ENCODE measurements at regions not wholly inside any gene's neighbourhood (a gene's known extent, or its start where the extent isn't known, plus 50 kb on each side); places are given as distances from the start of the nearest gene placed in this dataset.

DNA sequence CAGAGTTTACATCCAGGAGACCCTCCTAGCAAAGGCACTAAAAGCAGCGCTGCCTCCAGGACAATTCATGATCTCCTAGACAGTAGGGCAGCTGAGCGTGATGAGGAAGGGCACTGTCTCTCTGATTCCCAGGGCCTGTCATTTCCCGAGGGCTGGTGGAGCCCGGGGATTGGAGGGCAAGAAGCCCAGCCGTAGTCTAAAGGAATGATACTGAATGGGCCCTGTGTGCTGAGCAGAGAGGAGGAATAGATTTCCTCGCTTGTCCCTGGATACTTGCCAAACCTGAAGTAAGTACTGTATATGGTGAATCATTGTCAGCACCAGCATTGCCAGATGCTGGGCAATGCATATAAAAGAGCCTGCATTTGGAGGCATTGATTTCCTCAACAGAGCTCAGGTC lies 88.0 kb upstream of the SLITRK2 start:
- Histone ChIP-seq H3K4me3 (no peak overlapping the region), H3K27ac (no peak overlapping the region)
- no peak for TF ChIP-seq CTCF (IDR thresholded peaks at IDR 0.05)
- DNase-seq (ENCODE audit: low spot score), result no peak

- no peak for TF ChIP-seq CTCF (IDR thresholded peaks at IDR 0.05)
- H3K27ac ChIP-seq, result no peak overlapping the region
- no peak for DNase-seq (ENCODE audit: low spot score)
- no peak overlapping the region for H3K4me3 ChIP-seq
These were observed 82.6 kb upstream of the SLITRK2 start for GRCh38 chrX:145735036-145735435.

DNA sequence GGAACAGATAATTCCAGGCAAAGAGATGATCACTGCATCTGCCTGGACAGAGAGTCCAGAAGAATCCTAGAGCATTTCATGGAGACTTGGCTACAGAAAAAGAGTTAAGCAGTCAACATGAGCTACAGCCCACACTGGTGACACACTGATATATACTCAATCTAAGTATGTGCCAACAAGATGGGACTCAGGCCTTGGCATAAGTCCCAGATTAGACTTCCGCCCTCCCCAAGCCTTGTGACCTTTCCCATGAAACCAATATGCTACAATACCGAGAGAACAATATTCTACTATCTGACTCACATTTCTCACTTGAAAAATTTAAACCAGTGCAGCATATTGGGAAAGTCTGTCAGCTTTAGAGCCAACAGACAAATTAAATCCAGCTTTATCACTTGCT lies 65.7 kb upstream of the SLITRK2 start:
- no peak for DNase-seq (ENCODE audit: low spot score)
- Histone ChIP-seq H3K4me3 (no peak overlapping the region), H3K27ac (no peak overlapping the region)
- no peak for TF ChIP-seq CTCF (IDR thresholded peaks at IDR 0.05)

Data from coronary artery (tissue), 2 donors.